DND-41 (cell line): ENCODE measurements at regions not wholly inside any gene's neighbourhood (a gene's known extent, or its start where the extent isn't known, plus 50 kb on each side); places are given as distances from the start of the nearest gene placed in this dataset.
"Not testable (repeated sequence)": the region's sequence is repeated elsewhere in the genome, so short reads cannot be mapped to it uniquely, and the experiment has no call there.

Experiments used
- ATAC-seq: fragments of 200-7000 bp; cut with Tn5 transposase; 3 replicates; pipeline ENCODE4 v1.9.1; 2021; ENCODE audit warnings: low read depth; ENCODE audit not compliant: insufficient read depth
- DNase-seq: peaks from one replicate; pipeline ENCODE4 v3.0.0-alpha.2; 2020
- H2AFZ ChIP-seq: 2 replicates; pipeline ENCODE4 v1.6.0; 2012; ENCODE audit warnings: low read depth, low read length
- H3K27ac ChIP-seq: 2 replicates; pipeline ENCODE4 v1.5.1; 2012; ENCODE audit warnings: low read length, inconsistent platforms
- H3K27me3 ChIP-seq: fragments of 200-600 bp; sonication (generic); 2 replicates; pipeline ENCODE4 v1.6.0; 2012; ENCODE audit warnings: low read length, mild to moderate bottlenecking, inconsistent platforms; ENCODE audit not compliant: insufficient read depth, poor library complexity
- H3K36me3 ChIP-seq: 2 replicates; pipeline ENCODE4 v1.5.1; 2012; ENCODE audit warnings: low read length, inconsistent platforms; ENCODE audit not compliant: insufficient read depth
- H3K4me1 ChIP-seq: 2 replicates; pipeline ENCODE4 v1.5.1; 2012; ENCODE audit warnings: mild to moderate bottlenecking, low read length; ENCODE audit not compliant: insufficient read depth
- H3K4me2 ChIP-seq: 2 replicates; pipeline ENCODE4 v1.6.0; 2012; ENCODE audit warnings: mild to moderate bottlenecking, moderate library complexity, low read length, inconsistent platforms; ENCODE audit not compliant: insufficient read depth
- H3K4me3 ChIP-seq, 2 experiments: fragments of 200-600 bp in 1 of 2; shearing (Covaris generic) in 1 of 2; 2 replicates each; pipeline ENCODE4 v1.5.1; 2012 to 2016; ENCODE audit warnings: inconsistent platforms in 2 of 2, low read length in 2 of 2, mild to moderate bottlenecking in 2 of 2, low read depth in 1 of 2, moderate library complexity in 1 of 2
- H3K79me2 ChIP-seq: 2 replicates; pipeline ENCODE4 v1.6.0; 2012; ENCODE audit warnings: low read length, inconsistent platforms; ENCODE audit not compliant: insufficient read depth
- H3K9ac ChIP-seq: 2 replicates; pipeline ENCODE4 v1.6.0; 2012; ENCODE audit warnings: low read depth, mild to moderate bottlenecking, inconsistent platforms, low read length, moderate library complexity
- H3K9me3 ChIP-seq: 2 replicates; pipeline ENCODE4 v1.5.1; 2012; ENCODE audit warnings: low read length, moderate library complexity, mild to moderate bottlenecking, inconsistent platforms; ENCODE audit not compliant: insufficient read depth, severe bottlenecking
- H4K20me1 ChIP-seq: 2 replicates; pipeline ENCODE4 v1.6.0; 2012; ENCODE audit warnings: low read length; ENCODE audit not compliant: insufficient read depth
- EZH2 ChIP-seq: IDR thresholded peaks from 3 replicates; pipeline ENCODE4 v1.6.1; 2012; ENCODE audit warnings: borderline replicate concordance, low read depth, mild to moderate bottlenecking, moderate library complexity, low read length, inconsistent platforms; ENCODE audit not compliant: severe bottlenecking
- TF ChIP-seq, protein P1 (sequence below): IDR thresholded peaks from 2 replicates; pipeline ENCODE4 v1.5.1; 2012; ENCODE audit warnings: borderline replicate concordance, low read length, moderate library complexity, mild to moderate bottlenecking; ENCODE audit not compliant: poor library complexity, severe bottlenecking; ENCODE audit errors: extremely low read depth

DNA sequence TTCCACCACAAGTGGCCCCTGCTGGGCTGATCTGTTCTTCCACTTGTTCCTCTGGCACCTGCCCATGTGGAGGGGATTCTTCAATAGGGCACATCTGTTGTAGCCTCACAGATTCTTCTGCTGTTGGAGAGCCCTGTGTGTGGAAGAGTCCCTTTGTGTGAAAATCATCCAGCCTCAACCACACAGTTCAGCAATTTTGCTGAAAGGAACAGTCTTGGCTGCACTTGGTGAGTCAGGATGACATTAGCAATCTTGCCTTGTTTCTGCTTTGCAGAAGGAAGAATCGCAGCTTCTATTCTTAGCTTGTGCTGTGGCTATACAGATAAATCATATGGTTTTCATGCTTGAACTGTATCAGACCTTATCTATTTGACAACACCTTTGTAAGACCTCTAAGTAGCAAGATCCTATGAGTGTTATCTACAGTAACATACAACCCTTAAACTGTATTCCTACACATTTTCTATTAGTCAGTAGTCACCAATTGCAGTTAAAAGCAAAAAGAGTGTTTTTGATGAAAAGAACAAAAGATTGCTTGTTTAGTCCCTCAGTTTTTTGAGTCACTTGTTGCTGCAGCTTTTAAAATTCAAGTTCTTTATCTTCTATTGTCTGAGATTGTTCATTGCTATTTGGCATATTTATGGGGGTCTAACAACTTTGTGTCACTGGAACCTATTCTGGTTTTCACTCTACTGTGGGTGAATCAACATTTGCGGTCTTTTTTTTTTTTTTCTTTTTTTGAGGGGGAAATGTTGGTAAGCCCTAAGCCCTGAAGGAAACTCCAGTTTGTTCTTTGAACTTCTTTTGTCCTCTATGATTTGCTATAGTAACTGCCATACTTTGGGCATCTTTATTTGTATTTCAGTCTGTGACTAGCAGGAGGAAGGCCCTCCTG, 231.6 kb downstream of the TFAP2B start:
- Histone ChIP-seq H4K20me1 (no peaks in the 10 kb centered on the region), H3K4me1 (no peaks in the 10 kb centered on the region), H3K9me3 (no peaks in the 10 kb centered on the region), H3K4me2 (no peak overlapping the region), H3K27me3 (no peaks in the 10 kb centered on the region), H3K36me3 (no peaks in the 10 kb centered on the region), H3K27ac (no peak overlapping the region), H3K9ac (no peak overlapping the region), H3K4me3 (no peak overlapping the region), H2AFZ (no peak overlapping the region), H3K79me2 (no peaks in the 10 kb centered on the region)
- DNase-seq (no peak), ATAC-seq (no peak)
- TF ChIP-seq EZH2, result no peak
- TF ChIP-seq, protein P1, sequence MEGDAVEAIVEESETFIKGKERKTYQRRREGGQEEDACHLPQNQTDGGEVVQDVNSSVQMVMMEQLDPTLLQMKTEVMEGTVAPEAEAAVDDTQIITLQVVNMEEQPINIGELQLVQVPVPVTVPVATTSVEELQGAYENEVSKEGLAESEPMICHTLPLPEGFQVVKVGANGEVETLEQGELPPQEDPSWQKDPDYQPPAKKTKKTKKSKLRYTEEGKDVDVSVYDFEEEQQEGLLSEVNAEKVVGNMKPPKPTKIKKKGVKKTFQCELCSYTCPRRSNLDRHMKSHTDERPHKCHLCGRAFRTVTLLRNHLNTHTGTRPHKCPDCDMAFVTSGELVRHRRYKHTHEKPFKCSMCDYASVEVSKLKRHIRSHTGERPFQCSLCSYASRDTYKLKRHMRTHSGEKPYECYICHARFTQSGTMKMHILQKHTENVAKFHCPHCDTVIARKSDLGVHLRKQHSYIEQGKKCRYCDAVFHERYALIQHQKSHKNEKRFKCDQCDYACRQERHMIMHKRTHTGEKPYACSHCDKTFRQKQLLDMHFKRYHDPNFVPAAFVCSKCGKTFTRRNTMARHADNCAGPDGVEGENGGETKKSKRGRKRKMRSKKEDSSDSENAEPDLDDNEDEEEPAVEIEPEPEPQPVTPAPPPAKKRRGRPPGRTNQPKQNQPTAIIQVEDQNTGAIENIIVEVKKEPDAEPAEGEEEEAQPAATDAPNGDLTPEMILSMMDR, result no peak

DNA sequence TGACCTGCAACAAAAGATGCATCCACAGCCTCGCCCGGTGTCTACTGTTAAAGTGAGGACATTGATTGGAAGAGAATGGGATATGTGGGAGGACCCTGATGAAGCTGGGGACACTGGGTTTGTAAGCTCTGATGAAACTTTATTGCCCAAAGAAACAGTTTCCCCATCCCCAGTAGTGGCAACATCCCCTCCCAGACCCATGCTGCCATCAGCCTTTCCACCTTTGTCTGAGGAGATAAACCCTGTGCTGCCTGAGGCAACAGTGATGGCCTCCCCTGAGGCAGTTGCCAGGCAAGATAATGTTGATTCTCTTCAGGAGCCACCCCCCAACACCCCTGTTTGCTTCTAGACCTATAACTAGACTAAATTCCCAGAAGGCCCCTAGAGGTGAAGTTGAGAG, 234.0 kb downstream of the TFAP2B start:
- not testable (repeated sequence) for DNase-seq, H3K9ac ChIP-seq, H2AFZ ChIP-seq, H3K4me3 ChIP-seq, H3K4me2 ChIP-seq, H3K79me2 ChIP-seq, H3K27ac ChIP-seq, H3K4me1 ChIP-seq, H3K9me3 ChIP-seq, H4K20me1 ChIP-seq, H3K27me3 ChIP-seq, ATAC-seq, H3K36me3 ChIP-seq

DNA sequence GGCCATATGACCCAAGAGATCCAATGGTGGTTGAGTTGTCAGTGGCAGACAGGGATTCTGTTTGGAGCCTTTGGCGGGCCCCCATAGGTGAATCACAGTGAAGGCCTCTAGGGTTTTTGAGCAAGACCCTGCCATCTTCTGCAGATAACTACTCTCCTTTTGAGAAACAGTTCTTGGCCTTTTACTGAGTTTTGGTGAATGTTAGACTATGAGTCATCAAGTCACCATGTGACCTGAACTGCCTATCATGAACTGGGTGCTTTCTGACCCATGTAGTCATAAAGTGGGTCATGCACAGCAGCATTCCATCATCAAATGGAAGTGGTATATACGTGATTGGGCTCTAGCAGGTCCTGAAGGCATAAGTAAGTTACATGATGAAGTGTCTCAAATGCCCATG, 236.6 kb downstream of the TFAP2B start:
- H3K27me3 ChIP-seq, H2AFZ ChIP-seq, H3K9ac ChIP-seq, H3K36me3 ChIP-seq, H3K4me3 ChIP-seq, H3K4me1 ChIP-seq, H3K4me2 ChIP-seq, H4K20me1 ChIP-seq, H3K79me2 ChIP-seq, H3K9me3 ChIP-seq, DNase-seq, H3K27ac ChIP-seq, ATAC-seq: not testable (repeated sequence)

DNA sequence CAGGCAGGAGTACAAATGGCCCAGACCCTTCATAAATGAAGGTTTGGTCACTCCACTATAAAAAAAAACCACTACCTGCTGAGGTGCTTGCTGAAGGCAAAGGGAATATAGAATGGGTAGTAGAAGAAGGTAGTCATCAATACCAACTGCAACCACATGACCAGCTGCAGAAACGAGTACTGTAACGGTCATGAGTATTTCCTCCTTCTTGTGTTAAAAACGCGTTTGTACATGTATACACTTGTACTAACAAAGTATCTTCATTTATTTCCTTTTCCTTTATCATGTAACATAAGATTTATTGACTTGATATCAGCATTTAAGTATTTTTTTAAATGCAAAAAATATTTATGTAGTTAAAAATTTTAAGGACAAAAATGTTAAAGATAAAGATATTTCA, 238.6 kb downstream of the TFAP2B start:
- TF ChIP-seq, protein P1, result no peak
- TF ChIP-seq EZH2, result no peak
- DNase-seq (no peak), ATAC-seq (no peak)
- Histone ChIP-seq H3K4me1 (no peaks in the 10 kb centered on the region), H2AFZ (no peak overlapping the region), H3K4me3 (no peak overlapping the region), H4K20me1 (no peaks in the 10 kb centered on the region), H3K27me3 (no peaks in the 10 kb centered on the region), H3K36me3 (no peaks in the 10 kb centered on the region), H3K79me2 (no peaks in the 10 kb centered on the region), H3K9ac (no peak overlapping the region), H3K4me2 (no peak overlapping the region), H3K9me3 (no peaks in the 10 kb centered on the region), H3K27ac (no peak overlapping the region)
